WTC11 (cell line): ENCODE measurements at regions not wholly inside any gene's neighbourhood (a gene's known extent, or its start where the extent isn't known, plus 50 kb on each side); places are given as distances from the start of the nearest gene placed in this dataset.

ENCODE experiments used
- ATF2 ChIP-seq: sonication (generic); formaldehyde crosslinking; IDR thresholded peaks from 2 replicates; pipeline ENCODE4 v1.8.1; 2022; ENCODE audit warnings: low read depth, missing genetic modification reagents, borderline replicate concordance
- CTCF ChIP-seq: fragments of 200-600 bp; IDR thresholded peaks from 2 replicates; pipeline ENCODE4 v1.8.0; 2022; ENCODE audit warnings: antibody characterized with exemption
- JUN ChIP-seq: sonication (generic); formaldehyde crosslinking; IDR thresholded peaks from 2 replicates; pipeline ENCODE4 v1.8.0; 2023; ENCODE audit warnings: mild to moderate bottlenecking, missing genetic modification reagents
- SMAD3 ChIP-seq: sonication (generic); formaldehyde crosslinking; IDR thresholded peaks from 2 replicates; pipeline ENCODE4 v1.8.0; 2022; ENCODE audit warnings: missing genetic modification reagents, mild to moderate bottlenecking, borderline replicate concordance
- SP1 ChIP-seq: sonication (generic); formaldehyde crosslinking; conservative IDR thresholded peaks from 2 replicates; pipeline ENCODE4 v1.8.1; 2022; ENCODE audit warnings: missing genetic modification reagents
- USF2 ChIP-seq: sonication (generic); formaldehyde crosslinking; IDR thresholded peaks from 2 replicates; pipeline ENCODE4 v1.8.1; 2023; ENCODE audit warnings: mild to moderate bottlenecking, missing genetic modification reagents, moderate library complexity
- ZNF317 ChIP-seq: sonication (generic); formaldehyde crosslinking; IDR thresholded peaks from 2 replicates; pipeline ENCODE4 v1.8.1; 2023; ENCODE audit warnings: low read depth, mild to moderate bottlenecking, moderate library complexity, missing genetic modification reagents, borderline replicate concordance
- ZNF396 ChIP-seq: fragments of 250-450 bp; sonication (Bioruptor Pico); IDR thresholded peaks from 2 replicates; pipeline ENCODE4 v1.8.0; 2021; ENCODE audit warnings: mild to moderate bottlenecking, moderate library complexity, borderline replicate concordance

GRCh38 chr3:28139288-28139687 lies 102.1 kb upstream of the CMC1 start:
- TF ChIP-seq ZNF396 (CRISPR knock-in tag) (no peak), ATF2 (CRISPR knock-in tag) (no peak), CTCF (no peak), SMAD3 (CRISPR knock-in tag) (no peak), ZNF317 (CRISPR knock-in tag) (no peak), SP1 (no peak), USF2 (CRISPR knock-in tag) (no peak), JUN (CRISPR knock-in tag) (no peak)
